Loucy (cell line): ENCODE measurements at regions not wholly inside any gene's neighbourhood (a gene's known extent, or its start where the extent isn't known, plus 50 kb on each side); places are given as distances from the start of the nearest gene placed in this dataset.

ENCODE experiments used
- EZH2phosphoT487 ChIP-seq: fragments of 200-600 bp; IDR thresholded peaks from 2 replicates; pipeline ENCODE4 v1.6.1; 2018; ENCODE audit warnings: antibody characterized with exemption, mild to moderate bottlenecking, moderate library complexity, borderline replicate concordance
- TF ChIP-seq, protein P1 (sequence below): fragments of 200-600 bp; sonication (generic); conservative IDR thresholded peaks from 2 replicates; pipeline ENCODE4 v1.5.1; 2014; ENCODE audit warnings: mild to moderate bottlenecking, antibody characterized with exemption, low read length

- TF ChIP-seq, protein P1, sequence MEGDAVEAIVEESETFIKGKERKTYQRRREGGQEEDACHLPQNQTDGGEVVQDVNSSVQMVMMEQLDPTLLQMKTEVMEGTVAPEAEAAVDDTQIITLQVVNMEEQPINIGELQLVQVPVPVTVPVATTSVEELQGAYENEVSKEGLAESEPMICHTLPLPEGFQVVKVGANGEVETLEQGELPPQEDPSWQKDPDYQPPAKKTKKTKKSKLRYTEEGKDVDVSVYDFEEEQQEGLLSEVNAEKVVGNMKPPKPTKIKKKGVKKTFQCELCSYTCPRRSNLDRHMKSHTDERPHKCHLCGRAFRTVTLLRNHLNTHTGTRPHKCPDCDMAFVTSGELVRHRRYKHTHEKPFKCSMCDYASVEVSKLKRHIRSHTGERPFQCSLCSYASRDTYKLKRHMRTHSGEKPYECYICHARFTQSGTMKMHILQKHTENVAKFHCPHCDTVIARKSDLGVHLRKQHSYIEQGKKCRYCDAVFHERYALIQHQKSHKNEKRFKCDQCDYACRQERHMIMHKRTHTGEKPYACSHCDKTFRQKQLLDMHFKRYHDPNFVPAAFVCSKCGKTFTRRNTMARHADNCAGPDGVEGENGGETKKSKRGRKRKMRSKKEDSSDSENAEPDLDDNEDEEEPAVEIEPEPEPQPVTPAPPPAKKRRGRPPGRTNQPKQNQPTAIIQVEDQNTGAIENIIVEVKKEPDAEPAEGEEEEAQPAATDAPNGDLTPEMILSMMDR, result no peak
- TF ChIP-seq EZH2phosphoT487, result no peak
Observed at GRCh38 chr5:173493040-173493439, 123.4 kb downstream of the BOD1 start.
